ENCODE measurements at regions not wholly inside any gene's neighbourhood (a gene's known extent, or its start where the extent isn't known, plus 50 kb on each side); places are given as distances from the start of the nearest gene placed in this dataset.

DNA sequence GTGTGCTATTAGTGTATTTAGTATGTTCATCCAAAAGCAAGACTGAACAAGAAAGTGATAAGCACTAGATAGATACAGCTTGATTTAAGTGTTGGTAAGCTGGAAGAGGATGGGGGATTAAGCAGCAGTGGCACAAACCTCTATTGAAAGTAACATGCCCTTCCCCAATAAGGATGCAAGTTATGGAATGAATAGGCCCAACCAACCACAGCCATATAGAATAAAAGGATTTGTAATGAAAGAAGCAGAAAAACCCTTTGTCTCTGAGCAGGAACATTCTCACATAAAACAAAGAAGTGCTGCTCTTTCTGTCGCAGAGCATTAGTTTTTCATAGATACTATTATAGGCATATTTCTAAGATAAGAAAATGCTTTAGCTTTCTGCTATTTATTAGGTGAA lies 310.7 kb downstream of the IPO8 start:
- H3K4me1 ChIP-seq, result no peaks in the 10 kb centered on the region
- H3K27me3 ChIP-seq, result no peaks in the 10 kb centered on the region
- no peak overlapping the region for H3K4me3 ChIP-seq
- DNase-seq (ENCODE audit: low spot score in 2 of 2), result no peak
- no peaks in the 10 kb centered on the region for H3K9me3 ChIP-seq
- H3K36me3 ChIP-seq, result no peaks in the 10 kb centered on the region
- no peak overlapping the region for H3K27ac ChIP-seq
- intact Hi-C loops (cut with DNase I), result no loop called here
- TF ChIP-seq, protein P1, sequence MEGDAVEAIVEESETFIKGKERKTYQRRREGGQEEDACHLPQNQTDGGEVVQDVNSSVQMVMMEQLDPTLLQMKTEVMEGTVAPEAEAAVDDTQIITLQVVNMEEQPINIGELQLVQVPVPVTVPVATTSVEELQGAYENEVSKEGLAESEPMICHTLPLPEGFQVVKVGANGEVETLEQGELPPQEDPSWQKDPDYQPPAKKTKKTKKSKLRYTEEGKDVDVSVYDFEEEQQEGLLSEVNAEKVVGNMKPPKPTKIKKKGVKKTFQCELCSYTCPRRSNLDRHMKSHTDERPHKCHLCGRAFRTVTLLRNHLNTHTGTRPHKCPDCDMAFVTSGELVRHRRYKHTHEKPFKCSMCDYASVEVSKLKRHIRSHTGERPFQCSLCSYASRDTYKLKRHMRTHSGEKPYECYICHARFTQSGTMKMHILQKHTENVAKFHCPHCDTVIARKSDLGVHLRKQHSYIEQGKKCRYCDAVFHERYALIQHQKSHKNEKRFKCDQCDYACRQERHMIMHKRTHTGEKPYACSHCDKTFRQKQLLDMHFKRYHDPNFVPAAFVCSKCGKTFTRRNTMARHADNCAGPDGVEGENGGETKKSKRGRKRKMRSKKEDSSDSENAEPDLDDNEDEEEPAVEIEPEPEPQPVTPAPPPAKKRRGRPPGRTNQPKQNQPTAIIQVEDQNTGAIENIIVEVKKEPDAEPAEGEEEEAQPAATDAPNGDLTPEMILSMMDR (IDR thresholded peaks at IDR 0.05), result no peak

DNA sequence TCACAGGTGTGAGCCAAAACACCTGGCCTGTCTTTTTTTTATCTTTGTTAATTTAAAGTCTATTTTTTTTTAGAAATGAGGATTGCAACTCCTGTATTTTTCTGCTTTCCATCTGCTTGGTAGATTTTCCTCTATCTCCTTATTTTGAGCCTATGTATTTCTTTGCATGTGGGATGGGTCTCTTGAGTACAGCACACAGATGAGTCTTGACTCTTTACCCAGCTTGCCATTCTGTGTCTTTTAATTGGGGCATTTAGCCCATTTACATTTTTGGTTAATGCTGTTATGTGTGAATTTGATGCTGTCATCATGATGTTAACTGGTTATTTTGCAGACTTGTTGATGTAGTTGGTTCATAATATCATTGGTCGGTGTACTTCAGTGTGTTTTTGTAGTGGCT lies 317.4 kb downstream of the IPO8 start:
- H3K4me1 ChIP-seq, result no peaks in the 10 kb centered on the region
- H3K36me3 ChIP-seq, result no peaks in the 10 kb centered on the region
- DNase-seq (ENCODE audit: low spot score in 2 of 2), result no peak
- no peaks in the 10 kb centered on the region for H3K9me3 ChIP-seq
- no peak overlapping the region for H3K27ac ChIP-seq
- TF ChIP-seq, protein P1 (IDR thresholded peaks at IDR 0.05), result no peak
- H3K4me3 ChIP-seq, result no peak overlapping the region
- intact Hi-C loops (cut with DNase I), result no loop called here
- H3K27me3 ChIP-seq, result no peaks in the 10 kb centered on the region

DNA sequence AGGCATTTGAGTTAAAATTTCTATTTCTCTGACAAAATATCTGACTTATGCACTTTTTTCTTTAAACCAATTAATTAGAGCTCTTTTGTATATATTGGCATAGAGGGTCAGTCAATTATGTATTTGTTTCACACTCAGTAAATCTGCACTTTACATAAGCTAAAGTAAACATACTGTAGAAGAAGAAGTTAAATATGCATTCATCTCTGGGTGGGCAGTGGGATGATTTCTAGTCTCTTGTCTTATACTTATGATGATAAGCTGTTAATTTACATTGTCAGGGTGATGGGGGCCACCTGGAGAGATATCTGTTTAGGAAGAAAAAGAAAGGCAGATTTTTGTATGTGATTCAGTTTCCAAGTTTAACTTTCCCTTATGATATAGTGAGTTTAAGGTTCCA lies 330.8 kb downstream of the IPO8 start:
- intact Hi-C loops (cut with DNase I), result no loop called here
- TF ChIP-seq, protein P1 (IDR thresholded peaks at IDR 0.05), result no peak

DNA sequence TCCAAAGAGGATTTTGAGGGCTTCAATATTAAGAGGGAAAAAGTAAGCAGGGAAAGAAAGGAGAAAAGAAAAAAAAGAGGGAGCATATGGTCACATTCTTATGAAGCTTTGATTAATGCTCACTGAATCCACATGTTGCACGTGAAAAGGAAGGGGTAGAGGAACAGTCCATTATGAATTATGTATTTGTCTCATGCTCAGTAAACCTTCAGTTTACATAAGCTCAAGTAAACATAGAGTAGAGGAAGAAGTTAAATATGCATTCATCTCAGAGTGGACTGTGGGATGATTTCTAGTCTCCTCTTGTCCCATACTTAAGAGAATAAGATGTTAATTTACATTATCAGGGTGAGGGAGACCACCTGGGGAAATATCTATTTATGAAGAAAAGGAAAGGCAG lies 334.5 kb downstream of the IPO8 start:
- intact Hi-C loops (cut with DNase I), result no loop called here
- TF ChIP-seq, protein P1 (IDR thresholded peaks at IDR 0.05), result no peak
- no peaks in the 10 kb centered on the region for H3K27me3 ChIP-seq
- H3K36me3 ChIP-seq, result no peaks in the 10 kb centered on the region
- H3K4me1 ChIP-seq, result no peaks in the 10 kb centered on the region
- no peaks in the 10 kb centered on the region for H3K9me3 ChIP-seq
- no peak overlapping the region for H3K27ac ChIP-seq
- no peak overlapping the region for H3K4me3 ChIP-seq
- DNase-seq (ENCODE audit: low spot score in 2 of 2), result no peak

More for the DNA sequence above, 330.8 kb downstream of the IPO8 start:
- no peaks in the 10 kb centered on the region for H3K9me3 ChIP-seq
- H3K4me1 ChIP-seq, result no peaks in the 10 kb centered on the region
- H3K36me3 ChIP-seq, result no peaks in the 10 kb centered on the region
- no peaks in the 10 kb centered on the region for H3K27me3 ChIP-seq
- H3K27ac ChIP-seq, result no peak overlapping the region
- no peak overlapping the region for H3K4me3 ChIP-seq
- no peak for DNase-seq (ENCODE audit: low spot score in 2 of 2)

DNA sequence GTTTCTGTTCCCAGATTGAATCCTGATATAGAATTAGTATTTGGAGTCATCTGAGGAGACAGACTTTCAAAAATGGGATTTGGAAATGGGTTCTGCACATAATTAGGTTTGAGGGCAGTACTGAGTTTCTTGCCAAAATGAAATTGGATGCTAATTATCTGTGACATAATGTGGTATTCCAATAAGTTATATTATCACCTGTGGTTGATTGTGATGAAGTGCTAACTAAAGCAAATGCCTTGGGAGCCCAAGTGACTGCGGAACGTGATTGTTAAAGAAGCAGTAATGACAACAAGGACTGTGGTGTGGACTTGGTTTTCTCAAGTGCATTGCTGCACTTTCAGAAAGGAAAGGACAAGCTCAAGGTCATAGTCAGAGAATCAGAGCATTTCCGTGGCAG lies 337.0 kb downstream of the IPO8 start:
- no peaks in the 10 kb centered on the region for H3K9me3 ChIP-seq
- TF ChIP-seq, protein P1 (IDR thresholded peaks at IDR 0.05), result no peak
- H3K27ac ChIP-seq, result no peak overlapping the region

More for the DNA sequence above, 337.0 kb downstream of the IPO8 start:
- Histone ChIP-seq H3K4me3 (no peak overlapping the region), H3K36me3 (no peaks in the 10 kb centered on the region), H3K27me3 (no peaks in the 10 kb centered on the region), H3K4me1 (no peaks in the 10 kb centered on the region)
- no peak for DNase-seq (ENCODE audit: low spot score in 2 of 2)
- intact Hi-C loops (cut with DNase I), result no loop called here

Data from ascending aorta (tissue), 2 donors.